ELR (cell line): ENCODE measurements at regions not wholly inside any gene's neighbourhood (a gene's known extent, or its start where the extent isn't known, plus 50 kb on each side); places are given as distances from the start of the nearest gene placed in this dataset.
"Not testable (repeated sequence)": the region's sequence is repeated elsewhere in the genome, so short reads cannot be mapped to it uniquely, and the experiment has no call there.

Experiments
- DNase-seq: peaks from one replicate; pipeline ENCODE4 v3.0.0-alpha.2; 2015; ENCODE audit warnings: low read depth

DNA sequence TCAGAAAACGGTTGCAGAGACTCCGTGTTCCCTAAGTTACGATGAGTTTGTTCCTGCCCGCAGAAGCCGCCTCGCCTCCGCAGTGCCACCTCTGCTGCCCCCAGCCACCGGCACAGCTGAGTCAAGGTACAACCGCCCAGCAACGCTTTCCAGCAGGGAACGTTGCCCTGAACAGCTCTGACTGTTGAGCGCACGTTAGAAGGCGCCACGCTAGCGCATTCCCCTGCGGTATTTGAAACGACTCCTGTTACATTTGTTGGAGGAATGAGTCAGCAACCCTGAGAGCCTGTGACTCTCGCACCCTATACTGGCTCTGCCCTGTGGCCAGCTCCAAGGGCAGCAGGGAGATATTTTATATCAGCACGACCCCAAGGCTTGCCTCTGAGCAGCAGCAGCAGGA lies 302.8 kb downstream of the TEX29 start:
- DNase-seq = no peak

DNA sequence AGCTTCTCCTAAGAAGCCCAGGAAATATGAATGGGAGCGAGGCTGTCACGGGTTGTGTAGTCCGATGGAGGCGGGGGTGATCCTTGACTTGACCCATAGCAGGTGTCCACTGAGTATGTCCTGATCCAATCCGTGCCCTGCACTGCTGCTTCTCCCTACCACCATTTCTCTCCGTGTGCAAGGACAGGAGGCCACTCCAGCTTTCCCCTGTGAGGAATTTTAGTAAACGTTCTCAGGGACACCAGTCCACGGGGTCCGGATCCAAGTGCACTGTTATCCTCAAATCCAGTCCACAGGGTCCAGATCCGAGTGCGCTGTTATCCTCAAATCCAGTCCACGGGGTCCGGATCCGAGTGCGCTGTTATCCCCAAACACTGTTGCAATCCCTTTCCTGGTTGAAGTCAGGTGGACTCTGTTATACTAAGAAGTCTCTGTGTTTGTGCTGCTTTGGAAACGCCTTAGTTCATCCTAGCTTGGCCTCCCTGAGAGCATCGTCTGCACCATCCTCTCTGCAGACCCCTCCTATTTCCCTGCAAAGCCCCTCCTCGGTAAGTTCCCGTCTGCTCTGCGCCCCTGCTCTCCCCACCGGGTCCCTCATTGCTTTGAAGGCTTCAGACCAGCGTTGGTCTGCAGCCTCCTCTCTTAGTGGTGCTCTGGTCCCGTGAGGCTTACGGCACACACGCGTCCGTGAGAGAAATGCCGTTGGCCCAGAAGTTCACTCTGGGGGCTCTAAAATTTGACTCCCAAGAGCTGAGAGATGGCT lies 303.5 kb downstream of the TEX29 start:
- DNase-seq = no peak

DNA sequence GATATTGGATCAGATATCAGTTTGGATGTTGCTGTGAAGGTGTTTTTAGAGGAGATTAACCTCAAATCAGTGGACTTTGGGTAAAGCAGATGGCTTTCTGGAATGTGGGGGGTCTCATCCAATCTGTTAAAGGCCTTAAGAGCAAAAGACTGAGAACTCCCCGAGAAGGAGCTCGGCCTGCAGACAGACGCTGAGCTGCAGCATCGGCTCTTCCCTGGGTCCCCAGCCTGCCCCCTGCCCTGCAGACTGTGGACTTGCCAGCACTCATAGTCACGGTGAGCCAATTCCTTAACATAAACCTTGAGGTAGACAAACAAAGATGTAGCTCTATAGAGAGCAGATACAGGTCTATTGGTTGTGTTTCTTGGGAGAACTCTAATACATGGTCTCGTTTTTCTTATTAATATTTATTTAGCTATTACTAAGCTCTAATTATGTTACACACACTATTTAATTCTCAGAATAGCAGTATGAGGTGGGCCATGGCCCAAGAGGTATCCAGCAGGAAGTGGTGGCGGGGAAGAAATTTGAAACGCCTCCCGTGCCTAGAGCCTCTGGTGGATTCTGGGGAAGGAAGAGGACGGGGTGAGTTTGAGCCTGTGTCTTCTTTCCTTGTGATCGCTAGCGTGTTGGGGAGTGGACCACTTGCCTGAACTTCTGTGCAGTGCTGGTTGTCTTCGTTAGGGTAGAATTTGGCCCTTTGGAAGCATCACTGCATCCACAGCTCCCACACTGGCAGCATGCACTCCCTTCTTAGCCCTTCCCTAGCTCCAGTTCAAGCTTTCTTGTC lies 305.3 kb downstream of the TEX29 start:
- no peak for DNase-seq

DNA sequence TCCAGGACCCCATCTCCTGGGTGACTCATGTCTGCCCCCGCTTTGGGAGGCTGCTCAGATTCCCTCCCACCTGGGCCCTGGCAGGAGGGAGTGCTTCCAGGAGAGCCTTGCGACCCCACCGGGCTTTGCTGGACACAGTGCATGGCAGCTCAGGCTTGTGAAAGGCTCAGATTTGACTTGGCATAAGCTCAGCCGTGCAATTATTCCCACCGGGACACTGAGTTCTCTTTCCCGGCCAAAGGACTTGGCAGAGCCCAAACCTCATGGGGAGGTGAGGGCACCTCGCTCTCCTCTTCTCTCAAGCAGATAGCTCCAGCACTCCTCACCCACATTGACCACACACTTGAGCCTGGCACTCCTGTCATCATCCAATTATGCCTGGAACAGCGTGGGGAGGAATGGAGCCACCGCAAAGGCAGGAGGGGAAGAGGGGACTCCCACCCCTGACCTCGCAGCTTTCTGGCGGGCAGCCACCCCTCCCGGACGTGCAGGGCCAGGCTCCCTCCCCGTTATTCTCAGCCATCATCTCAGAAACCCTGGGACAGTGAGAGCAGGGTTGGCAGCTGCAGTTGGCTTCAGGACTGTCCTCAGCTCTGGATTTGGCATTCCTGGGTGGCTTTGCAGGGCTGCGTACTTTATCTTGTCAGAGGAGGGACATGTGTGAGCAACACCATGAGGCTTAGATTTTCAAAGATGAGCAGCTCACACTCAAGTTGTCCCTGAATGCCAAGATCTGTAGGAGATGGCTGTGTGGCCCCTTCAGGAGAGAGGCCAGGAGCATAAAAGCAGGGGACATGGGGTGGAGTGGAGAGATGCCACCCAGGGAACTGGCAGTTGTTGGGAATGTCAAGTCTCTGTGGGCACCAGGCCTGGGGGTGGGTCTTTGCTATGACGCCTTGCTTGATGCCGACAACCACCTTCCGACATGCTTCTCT lies 306.2 kb downstream of the TEX29 start:
- DNase-seq = no peak

DNA sequence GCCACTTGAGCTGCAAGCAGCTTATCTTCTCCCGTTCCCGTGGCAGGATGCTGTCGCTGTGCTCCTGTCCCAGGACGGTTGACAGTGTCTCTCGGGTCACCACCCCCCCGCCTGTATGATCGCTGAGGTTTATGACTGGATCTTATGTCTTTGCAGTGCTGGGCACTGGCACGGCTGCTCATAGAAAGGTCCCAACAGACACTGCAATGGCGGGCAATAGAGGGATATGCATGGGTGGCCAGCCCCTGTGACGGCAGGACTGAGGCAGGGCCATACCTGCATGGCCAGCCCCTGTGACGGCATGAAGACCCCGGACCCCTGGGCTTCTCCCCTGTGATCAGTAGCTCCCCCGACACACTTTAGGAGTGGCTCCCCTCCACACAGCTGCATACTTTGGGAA lies 307.2 kb downstream of the TEX29 start:
- no peak for DNase-seq

DNA sequence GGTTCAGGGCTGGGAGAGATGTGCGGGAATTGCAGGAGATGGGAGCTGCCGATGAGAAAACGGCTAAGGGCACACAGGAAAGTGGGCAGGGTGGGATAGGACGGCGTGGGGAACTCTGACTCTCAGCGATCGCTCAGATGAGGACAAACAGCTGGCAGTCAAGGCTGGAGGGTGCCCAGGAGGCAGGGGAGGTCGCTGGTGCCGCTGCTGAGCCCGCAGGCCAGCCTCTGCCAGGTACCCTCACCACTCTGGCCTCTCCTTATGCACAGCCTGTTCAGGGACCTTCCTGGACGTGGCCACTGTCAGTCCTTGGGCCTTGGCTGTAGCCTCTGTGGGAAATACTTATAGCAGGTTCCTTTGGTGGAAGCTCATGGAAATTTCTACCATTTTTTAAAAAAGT lies 308.6 kb downstream of the TEX29 start:
- DNase-seq = no peak

DNA sequence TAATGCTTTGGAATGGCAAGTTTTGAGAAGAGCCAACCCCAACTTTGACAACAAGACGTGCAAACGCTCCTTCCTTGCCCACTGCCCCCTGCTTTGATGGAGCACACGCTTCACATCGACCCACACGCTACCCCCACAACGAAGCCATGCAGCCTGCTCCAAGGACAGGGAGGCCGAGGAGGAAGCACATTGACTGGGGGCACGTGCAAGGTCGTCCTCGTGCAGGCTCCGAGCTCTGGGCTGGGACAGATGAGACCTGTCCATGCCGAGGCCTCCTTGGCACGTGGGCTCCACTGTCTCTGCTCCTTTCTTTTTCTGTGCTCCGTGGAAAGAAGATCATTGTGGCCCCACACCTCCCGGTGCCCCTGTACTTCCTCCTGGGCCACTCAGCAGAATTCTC lies 309.0 kb downstream of the TEX29 start:
- no peak for DNase-seq

DNA sequence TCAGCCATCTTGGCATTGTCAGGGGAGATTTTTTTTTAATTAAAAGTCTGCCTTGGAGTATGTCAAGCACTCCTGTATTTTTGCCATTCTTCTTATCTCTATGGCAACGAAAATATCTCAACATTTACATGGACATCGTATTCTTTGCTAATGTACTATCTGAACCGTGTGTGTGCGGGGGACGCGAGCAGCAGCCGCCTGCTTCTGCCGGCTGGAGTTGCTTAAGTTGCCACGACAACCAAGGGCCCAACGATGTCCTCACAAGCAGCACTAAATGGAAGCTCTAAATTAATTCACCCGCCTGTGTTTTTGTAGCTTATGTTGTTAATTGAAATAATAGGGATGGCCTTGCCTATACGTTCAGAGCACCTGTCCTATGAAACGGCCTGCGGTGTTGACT lies 309.5 kb downstream of the TEX29 start:
- no peak for DNase-seq

DNA sequence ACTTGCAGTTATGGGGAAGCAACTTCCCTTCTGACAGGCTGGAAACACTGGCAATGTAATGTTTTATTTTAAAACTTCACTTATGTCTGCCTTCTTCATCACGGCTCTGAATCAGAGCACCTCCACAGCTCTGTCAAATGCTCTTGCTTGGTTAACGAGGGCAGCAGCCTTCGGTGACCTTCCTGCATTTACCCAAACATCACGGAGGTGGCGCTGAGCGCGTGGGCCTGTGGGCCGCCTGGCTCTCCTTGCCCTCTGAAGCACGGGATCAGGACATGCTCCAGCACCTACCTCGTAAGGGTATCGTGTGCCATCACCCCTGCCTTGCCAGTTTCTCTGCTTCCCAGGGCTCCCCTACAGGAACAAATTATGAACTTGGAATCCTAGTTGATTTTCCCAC lies 310.0 kb downstream of the TEX29 start:
- DNase-seq = no peak

DNA sequence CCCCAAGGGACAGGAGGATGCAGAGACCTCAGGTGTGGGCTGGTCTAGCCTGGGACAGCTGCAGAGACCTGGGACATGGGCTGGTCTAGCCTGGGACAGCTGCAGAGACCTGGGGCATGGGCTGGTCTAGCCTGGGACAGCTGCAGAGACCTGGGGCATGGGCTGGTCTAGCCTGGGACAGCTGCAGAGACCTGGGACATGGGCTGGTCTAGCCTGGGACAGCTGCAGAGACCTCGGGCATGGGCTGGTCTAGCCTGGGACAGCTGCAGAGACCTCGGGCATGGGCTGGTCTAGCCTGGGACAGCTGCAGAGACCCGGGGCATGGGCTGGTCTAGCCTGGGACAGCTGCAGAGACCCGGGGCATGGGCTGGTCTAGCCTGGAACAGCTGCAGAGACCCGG lies 310.8 kb downstream of the TEX29 start:
- not testable (repeated sequence) for DNase-seq

DNA sequence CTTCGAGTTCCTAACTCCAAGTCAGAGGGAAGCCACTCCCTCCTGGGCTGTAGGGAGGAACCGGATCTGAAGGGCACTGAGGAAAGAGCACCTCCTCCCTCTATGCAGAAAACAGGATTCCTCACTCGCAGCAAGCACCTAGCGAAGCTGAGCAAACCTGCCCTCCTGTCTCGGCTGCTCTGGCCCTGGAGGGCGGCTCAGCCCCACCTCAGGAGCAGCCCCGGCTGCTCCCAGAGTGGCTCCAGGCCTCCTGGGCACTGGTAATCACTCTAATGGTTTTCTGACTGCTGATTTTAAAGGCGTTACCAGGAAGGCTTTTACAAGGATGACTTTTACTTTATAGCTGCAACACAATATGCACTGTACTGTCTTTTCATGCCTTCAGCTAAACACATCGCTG lies 312.5 kb downstream of the TEX29 start:
- DNase-seq = no peak

DNA sequence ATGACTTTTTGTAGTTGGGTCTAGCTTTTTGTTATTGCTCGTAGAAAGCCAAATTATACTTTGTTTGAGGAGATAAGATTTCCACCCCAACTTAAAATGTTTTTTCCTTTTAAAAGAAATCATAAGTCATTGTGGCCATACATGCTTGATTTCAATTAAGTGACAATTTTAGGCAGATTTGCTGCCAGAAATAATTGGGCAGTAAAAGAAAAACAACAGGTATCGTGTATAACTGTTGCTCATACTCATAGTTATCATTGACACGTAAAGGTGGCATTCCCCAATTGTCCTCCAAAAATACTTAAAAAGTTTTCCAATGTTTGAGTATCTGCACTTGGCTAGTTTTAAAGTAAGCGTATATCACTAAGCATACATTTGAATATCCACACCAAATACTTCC lies 313.0 kb downstream of the TEX29 start:
- no peak for DNase-seq

DNA sequence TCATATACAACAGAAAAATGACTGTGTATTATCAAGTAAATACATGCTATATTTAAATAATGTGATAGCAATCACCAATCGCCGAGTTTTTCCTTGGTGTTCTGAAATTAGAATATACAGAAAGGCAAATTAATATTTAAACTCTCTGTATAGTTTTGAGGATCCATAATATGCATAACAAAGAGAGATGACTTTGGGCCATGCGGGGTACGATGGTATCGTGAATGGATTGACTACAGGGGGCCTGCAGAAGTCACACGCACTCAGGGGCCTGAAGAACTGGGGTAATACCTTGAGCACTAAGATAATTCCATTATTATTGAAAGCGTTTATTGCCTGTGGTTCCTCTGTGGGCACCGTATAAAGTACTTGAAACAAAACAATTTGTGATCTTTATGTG lies 314.0 kb downstream of the TEX29 start:
- no peak for DNase-seq

DNA sequence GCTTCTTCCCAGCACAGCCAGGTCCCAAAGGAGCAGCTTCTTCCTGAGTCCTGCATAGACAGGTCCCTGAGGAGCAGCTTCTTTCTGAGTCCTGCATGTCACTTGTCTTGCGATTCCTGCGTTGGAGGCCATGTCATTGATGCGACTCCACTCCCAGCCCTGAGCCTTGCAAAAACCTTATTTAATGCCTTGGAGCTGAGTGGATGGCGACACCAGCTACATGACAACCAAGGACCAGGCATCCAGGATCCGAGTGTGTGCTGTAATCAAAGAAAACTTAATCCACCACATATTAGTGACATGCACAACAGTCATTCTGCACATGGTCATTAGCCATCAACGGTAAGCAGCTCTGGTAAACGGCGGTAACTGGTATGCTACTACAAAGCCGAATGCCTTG lies 315.8 kb downstream of the TEX29 start:
- no peak for DNase-seq

DNA sequence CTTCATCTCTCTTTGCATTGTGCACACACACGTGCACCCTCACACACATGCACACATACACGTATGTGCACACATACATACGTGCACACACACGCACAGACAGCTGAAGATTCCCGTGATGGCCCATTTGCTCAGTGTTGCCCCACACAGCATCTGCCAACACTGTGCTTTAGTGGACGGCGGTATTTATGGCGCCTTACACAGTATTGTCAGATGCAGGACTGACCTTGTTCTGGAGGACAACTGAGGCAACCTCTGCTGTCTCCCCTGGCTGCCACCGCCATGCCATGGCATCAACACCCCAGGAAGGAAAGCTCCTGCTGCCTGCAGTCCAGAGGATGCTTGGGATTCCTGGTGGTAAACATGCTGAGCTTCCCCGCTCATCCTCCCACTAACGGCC lies 316.4 kb downstream of the TEX29 start:
- DNase-seq = no peak

DNA sequence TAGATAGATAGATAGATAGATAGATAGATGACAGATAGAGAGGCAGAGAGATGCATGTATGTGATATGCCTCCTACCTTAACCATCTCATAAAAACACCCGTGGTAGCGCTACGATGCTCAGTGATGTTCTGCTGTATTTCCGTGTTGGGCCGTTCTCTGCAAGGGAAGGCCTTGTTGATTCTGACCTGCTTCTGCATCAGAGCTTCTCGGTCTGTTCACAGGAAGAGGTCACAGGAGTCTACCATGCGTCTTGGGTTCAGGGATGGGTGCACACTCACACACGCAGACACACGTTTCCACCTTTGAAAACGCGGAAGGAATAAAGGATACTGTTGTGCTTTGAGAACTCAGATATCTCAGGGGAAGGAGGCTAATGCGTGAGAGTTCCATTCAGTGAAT lies 316.9 kb downstream of the TEX29 start:
- no peak for DNase-seq

DNA sequence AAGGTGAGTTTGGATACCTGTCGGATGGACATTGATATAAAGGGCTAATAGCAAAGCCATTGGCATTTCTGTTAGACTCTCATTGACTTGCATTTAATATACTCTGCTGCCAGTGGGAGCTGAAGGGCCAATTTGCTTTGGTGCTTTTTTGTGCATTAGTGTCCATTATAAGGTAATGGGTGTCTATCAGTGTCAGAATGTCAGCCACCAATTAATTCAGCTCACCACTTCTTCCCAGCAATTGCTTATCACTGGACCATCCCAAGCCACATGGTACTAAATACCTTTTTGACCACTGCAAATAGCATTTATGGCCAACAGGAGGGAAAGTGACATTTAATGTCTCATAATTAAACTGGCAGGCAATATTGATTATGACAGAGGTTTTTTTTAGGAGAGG lies 317.8 kb downstream of the TEX29 start:
- no peak for DNase-seq

DNA sequence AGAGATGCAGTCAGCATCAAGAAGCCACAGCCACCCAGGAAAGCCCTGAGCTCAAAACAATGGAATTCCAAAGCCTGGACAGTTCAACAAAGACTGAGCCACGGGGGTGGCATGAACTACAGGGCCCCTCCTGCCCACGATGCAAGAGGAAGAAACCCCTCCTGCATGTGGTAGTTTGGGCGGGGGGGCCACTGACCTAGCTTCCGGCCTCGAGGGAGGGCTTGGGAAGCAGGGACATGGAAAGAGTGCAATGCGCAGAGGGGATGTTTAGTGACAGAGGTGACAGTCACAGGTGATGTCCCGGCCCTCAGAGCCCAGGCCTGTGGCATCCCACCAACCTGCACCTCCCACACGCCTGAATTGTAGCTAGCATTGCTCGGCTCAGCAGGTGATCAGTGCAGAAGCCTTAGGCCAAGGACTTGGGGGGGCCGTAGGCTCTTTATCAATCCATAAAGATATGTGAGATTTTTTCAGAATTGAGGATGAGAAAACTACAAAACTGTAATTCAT lies 318.8 kb downstream of the TEX29 start:
- DNase-seq = no peak

DNA sequence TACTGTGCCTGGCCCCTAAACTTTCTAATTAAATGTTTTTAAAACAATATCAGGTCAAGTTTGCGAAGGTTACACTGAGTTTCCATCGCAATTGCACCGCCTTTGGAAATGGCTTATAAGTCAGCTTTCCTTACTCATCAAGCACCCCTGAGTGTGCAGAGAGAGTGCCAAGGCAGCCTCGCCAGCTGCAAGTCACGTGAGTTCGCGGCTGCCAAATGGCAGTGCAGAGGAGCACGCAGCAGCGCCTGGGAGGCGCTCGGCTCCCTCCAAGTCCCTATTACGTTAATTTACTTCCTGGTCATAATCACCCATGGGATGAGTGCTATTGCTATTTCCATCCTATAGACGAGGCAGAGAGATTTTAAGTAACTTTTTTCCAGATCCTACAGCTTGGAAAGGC lies 319.6 kb downstream of the TEX29 start:
- DNase-seq = no peak

DNA sequence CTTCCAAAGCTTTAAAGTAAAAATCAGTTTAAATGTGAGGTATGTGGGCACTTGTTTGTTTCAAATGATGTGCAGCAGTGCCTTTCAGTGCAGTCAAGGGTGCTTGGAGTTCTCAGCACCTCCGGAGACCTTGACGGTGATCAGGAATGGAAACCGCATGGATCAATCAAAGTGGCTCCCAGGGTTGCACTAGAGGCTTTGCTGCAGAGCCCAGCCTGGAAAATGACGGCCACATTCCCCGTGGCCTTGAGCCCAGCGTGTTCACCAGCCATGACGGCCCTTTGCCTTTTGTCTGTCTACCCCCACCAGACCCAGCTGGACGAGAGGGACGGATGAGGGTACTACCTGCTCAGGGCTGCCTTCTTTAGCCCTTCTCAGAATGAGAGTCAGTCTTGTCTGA lies 320.0 kb downstream of the TEX29 start:
- DNase-seq = no peak

DNA sequence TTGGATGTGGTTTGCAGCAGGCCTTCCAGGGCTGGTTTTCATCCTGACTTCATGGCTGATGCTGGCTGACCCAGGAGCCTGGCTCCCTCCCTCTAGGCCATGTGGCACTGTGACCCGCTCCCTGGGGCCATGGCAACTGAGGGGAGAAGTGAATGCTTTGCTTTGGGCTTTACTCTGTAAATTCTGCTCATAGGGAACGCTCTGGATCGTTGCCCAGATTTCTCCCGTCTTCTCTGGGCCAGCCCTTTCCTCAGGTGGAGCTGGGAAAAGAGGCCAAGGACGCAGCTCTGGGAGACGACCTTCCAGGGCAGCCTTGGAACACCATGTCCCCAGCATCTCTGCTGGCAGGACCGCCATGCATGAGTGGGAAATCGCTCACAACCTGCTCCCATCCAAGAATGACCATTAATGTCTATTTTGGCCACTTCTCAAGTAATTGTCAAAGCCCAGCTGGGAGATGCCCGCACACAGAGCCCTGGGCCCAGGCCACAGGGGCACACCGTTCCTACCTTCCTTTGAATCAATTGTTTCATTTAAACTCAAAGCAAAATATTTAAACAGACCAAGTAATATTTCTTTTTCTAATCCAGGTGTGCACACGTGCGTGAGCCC lies 321.8 kb downstream of the TEX29 start:
- no peak for DNase-seq

DNA sequence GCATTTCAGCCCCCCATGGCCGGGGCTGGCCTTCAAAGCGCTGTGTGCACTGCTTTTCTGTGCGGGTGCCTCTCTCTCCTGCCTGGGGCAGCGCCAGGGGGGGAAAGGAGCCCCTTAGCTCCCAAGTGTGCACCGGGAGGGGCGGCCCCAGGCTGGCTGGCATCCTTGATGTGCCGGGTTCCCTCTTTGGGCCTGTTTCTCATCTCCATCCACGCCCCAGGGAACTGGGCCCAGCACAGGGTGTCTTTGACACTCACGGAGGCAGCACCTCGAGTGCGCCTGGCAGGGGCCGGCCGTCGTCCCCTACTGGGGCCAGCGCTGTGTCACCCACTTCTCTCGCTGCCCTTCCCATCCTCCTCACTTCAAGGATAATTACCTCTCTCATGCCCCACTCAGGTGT lies 324.3 kb downstream of the TEX29 start:
- no peak for DNase-seq
